Urinary bladder (tissue), 3 donors: ENCODE measurements at regions not wholly inside any gene's neighbourhood (a gene's known extent, or its start where the extent isn't known, plus 50 kb on each side); places are given as distances from the start of the nearest gene placed in this dataset.
"Not testable (repeated sequence)": the region's sequence is repeated elsewhere in the genome, so short reads cannot be mapped to it uniquely, and the experiment has no call there.

ENCODE experiments used
- DNase-seq: peaks from one replicate; pipeline ENCODE4 v3.0.0-alpha.2; 2015; ENCODE audit errors: extremely low spot score
- H3K27ac ChIP-seq: one replicate; pipeline ENCODE4 v1.5.1; 2013; ENCODE audit warnings: low read depth, mild to moderate bottlenecking, moderate library complexity
- H3K36me3 ChIP-seq: one replicate; pipeline ENCODE4 v1.6.1; 2013; ENCODE audit warnings: mild to moderate bottlenecking, moderate library complexity; ENCODE audit not compliant: insufficient read depth
- H3K4me1 ChIP-seq: one replicate; pipeline ENCODE4 v1.6.1; 2013; ENCODE audit warnings: mild to moderate bottlenecking, moderate library complexity; ENCODE audit not compliant: insufficient read depth
- H3K4me3 ChIP-seq: one replicate; pipeline ENCODE4 v1.5.1; 2013; ENCODE audit warnings: low read depth, low read length
- WGBS: extraction: QIAGEN DNeasy Blood & Tissue Kit; methylation state at CpG from one replicate; pipeline ENCODE4 v1.1.7; 2013; 5-methylcytosine and 5-hydroxymethylcytosine counted together
- donor health status: healthy with polysubstance abuse.
- donor health status: healthy.

GRCh38 chr5:118606940-118607339 lies 381.4 kb downstream of the DTWD2 start:
- Histone ChIP-seq H3K4me1 (no peaks in the 10 kb centered on the region), H3K4me3 (no peak overlapping the region), H3K27ac (no peak overlapping the region), H3K36me3 (no peaks in the 10 kb centered on the region)
- WGBS, result 77% methylated on average over 7 of the region's 7 CpGs
- DNase-seq, result no peak

DNA sequence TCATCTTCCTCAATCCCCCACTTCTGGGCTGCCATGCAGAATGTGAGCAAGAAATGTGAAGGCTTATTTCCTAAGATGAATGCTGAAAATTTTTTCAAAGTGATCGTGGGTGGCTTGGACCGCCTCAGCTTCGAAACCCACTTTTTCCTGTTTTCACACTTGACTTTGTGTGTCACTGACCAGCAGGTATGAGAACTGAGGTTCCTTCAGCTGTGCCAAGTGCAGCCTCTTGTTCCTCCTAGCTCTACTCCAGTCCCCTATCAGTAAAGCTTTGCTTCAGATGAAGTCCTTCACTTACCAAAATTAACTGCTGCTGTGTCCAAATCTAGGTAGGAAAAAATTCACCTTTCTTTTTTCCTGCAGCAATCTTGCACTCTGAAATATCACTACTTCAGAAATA lies 382.6 kb downstream of the DTWD2 start:
- Histone ChIP-seq H3K27ac (no peak overlapping the region), H3K4me1 (no peaks in the 10 kb centered on the region), H3K4me3 (no peak overlapping the region), H3K36me3 (no peaks in the 10 kb centered on the region)
- 90% methylated on average over 3 of the region's 3 CpGs for WGBS
- DNase-seq, result no peak

DNA sequence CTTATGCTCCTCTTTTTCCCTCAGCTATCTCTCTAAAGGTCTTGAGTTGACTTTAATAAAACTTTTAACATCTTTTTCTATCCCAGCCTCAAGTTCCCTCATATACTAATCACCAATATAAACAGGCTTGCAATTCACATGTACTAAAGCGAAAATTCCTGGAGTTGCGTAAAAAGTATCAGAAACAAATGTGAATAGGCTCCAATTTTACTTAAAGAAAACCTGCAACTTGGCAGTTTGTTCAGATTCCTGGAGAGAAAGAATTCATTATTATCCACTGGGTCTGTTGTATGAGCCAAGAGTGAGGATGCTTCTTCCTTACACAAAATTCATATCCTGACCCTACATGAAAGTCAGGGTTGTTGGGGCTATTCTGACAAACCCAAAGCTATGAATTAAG lies 384.2 kb downstream of the DTWD2 start:
- WGBS, result 44% methylated on average over 2 of the region's 2 CpGs
- no peak for DNase-seq

DNA sequence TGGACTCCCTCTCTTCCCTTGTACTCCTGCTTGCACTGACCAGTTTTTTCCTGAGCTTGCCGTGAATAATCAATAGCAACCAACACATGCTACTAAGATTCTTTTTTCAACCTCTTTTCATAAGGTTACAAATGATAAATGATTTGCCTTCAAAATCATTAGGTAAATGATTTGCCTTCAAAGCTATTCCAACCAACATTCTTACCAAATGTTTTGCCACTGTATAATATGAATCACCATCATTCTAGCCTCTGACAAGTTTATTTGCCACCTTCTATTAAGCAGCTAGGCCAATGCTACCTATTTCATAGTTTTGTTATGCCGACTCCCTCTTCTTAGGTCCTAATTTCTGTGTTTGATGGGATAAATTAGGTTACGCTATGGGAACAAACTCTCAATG lies 385.1 kb downstream of the DTWD2 start:
- Histone ChIP-seq H3K4me1 (no peaks in the 10 kb centered on the region), H3K36me3 (no peaks in the 10 kb centered on the region), H3K4me3 (no peak overlapping the region), H3K27ac (no peak overlapping the region)
- DNase-seq, result no peak
- WGBS, result 99% methylated on average over 3 of the region's 3 CpGs

More for the DNA sequence above, 384.2 kb downstream of the DTWD2 start:
- H3K36me3 ChIP-seq, result no peaks in the 10 kb centered on the region
- no peak overlapping the region for H3K27ac ChIP-seq
- no peaks in the 10 kb centered on the region for H3K4me1 ChIP-seq
- no peak overlapping the region for H3K4me3 ChIP-seq

DNA sequence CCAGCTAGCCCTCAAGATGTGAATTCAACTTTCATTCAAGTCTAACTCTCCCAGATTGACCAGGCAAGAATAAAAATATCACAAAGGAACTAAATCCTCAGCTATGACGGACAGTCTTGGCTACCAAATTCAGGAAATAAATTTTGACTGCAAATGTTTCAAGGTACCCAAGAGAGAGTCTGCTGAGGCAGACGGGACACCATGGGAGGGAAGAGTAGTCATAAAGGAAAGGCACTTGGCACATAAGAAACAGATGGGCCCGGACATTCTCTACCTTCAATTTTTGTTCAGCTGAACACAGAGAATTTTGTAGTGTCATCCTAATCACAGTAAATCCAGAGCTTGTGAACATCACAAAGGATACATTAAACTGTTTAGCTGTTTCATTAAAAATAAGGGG lies 390.0 kb downstream of the DTWD2 start:
- Histone ChIP-seq H3K4me1 (no peaks in the 10 kb centered on the region), H3K27ac (no peak overlapping the region), H3K4me3 (no peak overlapping the region), H3K36me3 (no peaks in the 10 kb centered on the region)
- DNase-seq, result no peak
- whole genome bisulfite sequencing, result 85% methylated on average over 3 of the region's 3 CpGs

DNA sequence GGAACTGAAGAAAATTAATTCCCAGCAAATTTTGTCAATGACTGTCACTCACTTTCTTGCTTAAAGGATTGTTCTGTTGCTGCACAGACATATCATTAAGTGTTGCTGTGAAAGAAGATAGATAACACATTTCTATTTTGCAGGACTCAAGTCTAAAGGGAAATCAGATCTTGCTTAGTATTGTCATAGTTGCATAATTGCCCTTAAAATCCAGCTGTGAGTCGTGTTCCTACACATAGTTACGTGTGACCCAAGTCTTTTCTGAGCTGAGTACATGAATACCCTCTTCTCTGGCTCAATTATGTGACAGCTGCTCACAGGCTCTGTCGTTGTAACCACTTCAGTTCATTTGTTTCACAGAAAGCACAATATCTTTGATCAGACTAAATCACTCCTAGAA lies 390.8 kb downstream of the DTWD2 start:
- 61% methylated on average over 3 of the region's 3 CpGs for WGBS
- no peak for DNase-seq
- H3K27ac ChIP-seq, result no peak overlapping the region
- H3K36me3 ChIP-seq, result no peaks in the 10 kb centered on the region
- no peaks in the 10 kb centered on the region for H3K4me1 ChIP-seq
- no peak overlapping the region for H3K4me3 ChIP-seq

DNA sequence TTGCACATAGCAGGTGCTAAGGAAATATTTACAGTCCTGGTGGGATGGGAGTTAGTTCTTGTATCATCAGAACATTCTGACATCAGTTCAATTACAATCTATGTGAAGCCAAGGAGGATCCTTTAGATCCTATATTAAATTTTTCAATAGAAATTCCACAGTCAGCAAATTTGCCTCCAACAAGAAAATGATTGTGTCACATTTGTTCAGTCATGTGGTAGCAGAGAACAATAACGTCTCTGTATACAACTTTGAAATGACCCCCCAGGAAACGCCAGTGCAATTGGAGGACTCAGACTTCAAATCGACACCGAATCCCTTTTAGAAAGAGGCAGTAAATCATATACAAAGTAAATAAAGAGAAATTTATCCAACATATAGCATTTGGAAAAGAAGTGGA lies 392.1 kb downstream of the DTWD2 start:
- H3K27ac ChIP-seq, result no peak overlapping the region
- H3K36me3 ChIP-seq, result no peaks in the 10 kb centered on the region
- no peak overlapping the region for H3K4me3 ChIP-seq
- no peaks in the 10 kb centered on the region for H3K4me1 ChIP-seq
- WGBS, result 77% methylated on average over 4 of the region's 4 CpGs
- no peak for DNase-seq

- 57% methylated on average over 1 of the region's 1 CpG for WGBS
- H3K36me3 ChIP-seq, result no peaks in the 10 kb centered on the region
- DNase-seq, result no peak
- H3K4me3 ChIP-seq, result no peak overlapping the region
- H3K27ac ChIP-seq, result no peak overlapping the region
- no peaks in the 10 kb centered on the region for H3K4me1 ChIP-seq
These were observed 395.4 kb downstream of the DTWD2 start for GRCh38 chr5:118593003-118593328.

GRCh38 chr5:118592229-118593002 lies 395.9 kb downstream of the DTWD2 start:
- H3K36me3 ChIP-seq, result no peaks in the 10 kb centered on the region
- no peak for DNase-seq
- no peak overlapping the region for H3K27ac ChIP-seq
- no peaks in the 10 kb centered on the region for H3K4me1 ChIP-seq
- H3K4me3 ChIP-seq, result no peak overlapping the region
- WGBS, result 51% methylated on average over 5 of the region's 5 CpGs

DNA sequence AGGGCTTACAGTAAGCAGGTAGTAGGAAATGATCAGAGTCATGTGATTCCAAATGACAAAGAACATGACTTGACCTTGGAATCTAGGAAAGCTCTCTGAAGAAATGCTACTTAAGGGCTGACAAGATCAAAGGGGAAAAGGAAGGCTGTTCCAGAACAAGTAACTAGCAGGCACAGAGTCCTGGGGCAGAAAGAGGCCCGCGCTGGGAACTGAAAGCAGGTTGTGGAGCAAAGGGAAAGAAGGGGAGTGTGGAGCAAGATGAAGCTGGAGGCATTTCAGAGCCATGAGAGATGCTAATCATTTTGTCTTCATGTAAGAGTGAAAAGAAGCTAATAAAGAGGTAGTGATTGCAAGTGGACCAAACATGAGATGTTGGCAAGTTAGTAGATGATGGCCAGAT lies 397.5 kb downstream of the DTWD2 start:
- DNase-seq, result no peak
- Histone ChIP-seq H3K27ac (no peak overlapping the region), H3K4me3 (no peak overlapping the region), H3K36me3 (no peaks in the 10 kb centered on the region), H3K4me1 (no peaks in the 10 kb centered on the region)
- 88% methylated on average over 2 of the region's 2 CpGs for WGBS

DNA sequence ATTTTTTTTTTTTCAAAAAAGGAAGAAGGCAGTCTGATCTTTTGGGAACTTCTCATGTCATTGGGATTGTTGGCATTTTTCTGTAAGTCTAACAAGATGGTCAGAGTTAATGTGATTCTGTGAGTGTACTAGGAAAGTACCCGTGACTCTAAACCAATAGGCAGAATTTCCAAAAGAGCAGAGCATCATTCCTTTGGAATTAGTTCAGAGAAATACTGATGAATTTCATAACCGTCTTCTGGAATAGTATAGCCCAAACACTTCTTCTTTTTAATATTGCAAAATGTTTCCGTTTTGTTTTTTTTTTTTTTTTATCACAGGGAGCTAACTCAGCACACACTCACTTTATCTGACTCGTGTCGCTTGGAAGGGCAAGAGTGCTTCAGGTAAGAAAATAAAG lies 407.4 kb downstream of the DTWD2 start:
- Histone ChIP-seq H3K36me3 (no peaks in the 10 kb centered on the region), H3K27ac (no peak overlapping the region), H3K4me1 (no peaks in the 10 kb centered on the region), H3K4me3 (no peak overlapping the region)
- 62% methylated on average over 5 of the region's 5 CpGs for WGBS
- no peak for DNase-seq

GRCh38 chr5:118578093-118578492 lies 410.3 kb downstream of the DTWD2 start:
- H3K27ac ChIP-seq, result no peak overlapping the region
- WGBS, result 64% methylated on average over 3 of the region's 3 CpGs
- no peak overlapping the region for H3K4me3 ChIP-seq
- no peaks in the 10 kb centered on the region for H3K4me1 ChIP-seq
- H3K36me3 ChIP-seq, result no peaks in the 10 kb centered on the region
- no peak for DNase-seq

DNA sequence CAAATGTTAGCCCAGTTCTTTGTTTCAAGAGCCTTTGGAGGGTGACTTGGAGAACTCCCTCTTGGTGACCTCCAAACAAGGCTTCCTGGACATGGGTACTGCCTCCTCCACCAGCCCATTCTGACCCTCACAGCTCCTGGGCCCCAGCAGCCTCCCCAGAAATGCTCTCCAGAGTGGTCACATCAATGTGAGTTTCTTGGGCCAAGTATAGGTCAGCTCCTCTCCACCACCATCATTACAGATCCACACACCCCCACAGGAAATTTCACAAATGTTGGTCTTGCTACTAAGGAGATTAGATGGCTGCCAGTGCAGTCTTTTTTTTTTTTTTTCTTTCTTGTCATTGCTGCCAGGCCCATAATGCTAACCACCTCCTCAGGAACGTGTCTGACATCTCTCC lies 410.7 kb downstream of the DTWD2 start:
- H3K4me3 ChIP-seq, result no peak overlapping the region
- H3K27ac ChIP-seq, result no peak overlapping the region
- no peak for DNase-seq
- no peaks in the 10 kb centered on the region for H3K36me3 ChIP-seq
- 81% methylated on average over 1 of the region's 1 CpG for WGBS
- no peaks in the 10 kb centered on the region for H3K4me1 ChIP-seq

DNA sequence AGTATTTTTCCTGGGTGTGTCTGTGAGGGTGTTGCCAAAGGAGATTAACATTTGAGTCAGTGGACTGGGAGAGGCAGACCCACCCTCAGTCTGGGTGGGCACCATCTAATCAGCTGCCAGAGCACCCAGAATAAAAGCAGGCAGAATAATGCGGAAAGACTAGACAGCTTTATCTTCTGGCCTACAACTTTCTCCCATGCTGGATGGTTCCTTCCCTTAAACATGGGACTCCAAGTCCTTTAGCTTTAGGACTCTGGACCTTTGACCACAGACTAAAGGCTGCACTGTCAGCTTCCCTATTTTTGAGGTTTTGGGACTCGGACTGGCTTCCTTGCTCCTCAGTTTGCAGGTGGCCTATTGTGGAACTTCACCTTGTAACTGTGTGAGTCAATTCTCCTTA lies 418.1 kb downstream of the DTWD2 start:
- not testable (repeated sequence) for H3K4me1 ChIP-seq, DNase-seq, H3K4me3 ChIP-seq, H3K36me3 ChIP-seq, H3K27ac ChIP-seq
- WGBS, result 93% methylated on average over 2 of the region's 2 CpGs

DNA sequence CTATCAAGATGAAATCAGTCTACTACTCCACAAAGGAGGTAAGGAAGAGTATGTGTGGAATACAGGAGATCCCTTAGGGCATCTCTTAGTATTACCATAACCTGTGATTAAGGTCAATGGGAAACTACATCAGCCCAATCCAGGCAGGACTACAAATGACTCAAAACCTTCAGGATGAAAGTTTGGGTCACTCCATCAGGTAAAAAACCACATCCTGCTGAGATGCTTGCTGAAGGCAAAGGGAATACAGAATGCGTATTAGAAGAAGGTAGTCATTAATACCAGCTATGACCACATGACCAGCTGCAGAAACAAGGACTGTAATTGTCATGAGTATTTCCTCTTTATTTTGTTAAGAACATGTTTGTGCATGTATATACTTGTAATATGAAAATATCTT lies 418.8 kb downstream of the DTWD2 start:
- not testable (repeated sequence) for H3K4me1 ChIP-seq, H3K36me3 ChIP-seq, DNase-seq, H3K4me3 ChIP-seq, H3K27ac ChIP-seq
- WGBS, result 99% methylated on average over 1 of the region's 1 CpG
